ENCODE measurements at regions not wholly inside any gene's neighbourhood (a gene's known extent, or its start where the extent isn't known, plus 50 kb on each side); places are given as distances from the start of the nearest gene placed in this dataset.

- no peak for TF ChIP-seq CTCF (IDR thresholded peaks at IDR 0.05)
- TF ChIP-seq POLR2A (IDR thresholded peaks at IDR 0.05), result no peak
- no peak for TF ChIP-seq EP300 (IDR thresholded peaks at IDR 0.05)
These were observed 74.1 kb upstream of the IRF2BP2 start for GRCh38 chr1:234683861-234684632.
